Erythroblast (primary cell): ENCODE measurements at regions not wholly inside any gene's neighbourhood (a gene's known extent, or its start where the extent isn't known, plus 50 kb on each side); places are given as distances from the start of the nearest gene placed in this dataset.

ENCODE experiments used
- DNase-seq, 2 experiments: peaks; one replicate each; lab custom pipeline; 2025; lab: John Stamatoyannopoulos, UW
- GATA1 ChIP-seq: IDR thresholded peaks from 2 replicates; pipeline ENCODE4 v1.6.1; 2011; ENCODE audit warnings: low read depth, mild to moderate bottlenecking, control low read depth, low read length, moderate library complexity
- POLR2A ChIP-seq: IDR thresholded peaks from 2 replicates; pipeline ENCODE4 v1.6.1; 2011; ENCODE audit warnings: mild to moderate bottlenecking, low read length

- TF ChIP-seq POLR2A (no peak), GATA1 (no peak)
- no peak for DNase-seq
These were observed 120.7 kb upstream of the RIOK3 start for GRCh38 chr18:23332356-23332755.

DNA sequence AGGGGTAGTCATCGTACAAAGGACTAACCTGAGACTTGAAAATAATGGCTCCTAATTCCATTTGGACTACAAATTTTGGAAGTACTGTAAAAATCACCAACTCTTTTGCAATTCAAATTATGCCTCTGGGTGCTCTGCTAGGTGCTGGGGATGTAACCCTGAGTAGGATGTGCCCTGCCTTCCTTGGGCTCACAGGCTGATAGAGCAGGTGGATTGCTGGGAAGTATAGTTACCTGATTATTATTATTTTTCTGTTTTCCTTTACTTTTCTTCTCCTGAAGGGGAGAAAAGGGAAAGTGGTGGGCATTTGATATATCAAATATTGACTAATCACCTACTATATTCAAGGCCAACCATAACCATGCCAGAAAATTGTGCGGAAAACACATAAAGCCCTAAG, 119.3 kb upstream of the RIOK3 start:
- no peak for TF ChIP-seq GATA1
- TF ChIP-seq POLR2A = no peak

DNA sequence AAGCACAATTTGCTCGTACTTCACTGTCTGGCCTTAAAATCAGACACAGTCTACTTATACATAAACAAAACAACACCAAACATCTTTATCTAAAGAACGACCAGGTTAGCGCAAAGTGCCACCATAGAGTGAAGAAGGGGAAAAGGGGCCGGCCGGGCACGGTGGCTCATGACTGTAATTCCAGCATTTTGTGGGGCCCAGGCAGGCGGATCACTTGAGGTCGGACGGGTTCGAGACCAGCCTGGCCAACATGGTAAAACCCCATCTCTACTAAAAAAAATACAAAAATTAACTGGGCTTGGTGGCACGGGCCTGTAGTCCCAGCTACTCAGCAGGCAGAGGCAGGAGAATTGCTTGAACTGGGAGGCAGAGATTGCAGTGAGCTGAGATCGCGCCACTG, 118.5 kb upstream of the RIOK3 start:
- no peak for TF ChIP-seq POLR2A
- no peak for TF ChIP-seq GATA1

More for the DNA sequence above, 119.3 kb upstream of the RIOK3 start:
- no peak for DNase-seq

DNA sequence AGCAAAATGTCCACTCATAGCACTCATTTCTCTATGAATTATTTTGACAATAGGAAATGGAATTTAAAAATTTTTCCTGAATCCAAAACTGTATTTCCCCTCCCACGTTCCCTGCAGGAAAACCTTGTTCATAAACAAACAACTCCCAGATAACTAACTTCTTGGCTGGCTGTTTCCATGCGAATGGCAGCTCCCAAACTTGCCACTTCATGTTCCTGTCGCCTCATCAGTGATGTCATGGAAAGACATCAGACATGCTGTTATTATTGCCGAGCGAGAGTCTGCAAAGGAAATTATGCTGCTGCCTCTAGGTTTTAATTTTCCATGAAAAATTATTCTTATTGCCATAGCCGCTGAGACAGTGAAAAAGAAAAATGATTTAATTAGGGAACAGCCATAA, 117.0 kb upstream of the RIOK3 start:
- TF ChIP-seq POLR2A = no peak
- no peak for TF ChIP-seq GATA1
- DNase-seq = peak in 1 of 2 experiments; percentile 28

More for the DNA sequence above, 118.5 kb upstream of the RIOK3 start:
- no peak for DNase-seq

- DNase-seq = peak; percentile 34 to 40
- TF ChIP-seq POLR2A = no peak
- TF ChIP-seq GATA1 = no peak
These were observed 115.3 kb upstream of the RIOK3 start for GRCh38 chr18:23337599-23338444.

- TF ChIP-seq POLR2A = no peak
- no peak for TF ChIP-seq GATA1
- no peak for DNase-seq
These were observed 112.4 kb upstream of the RIOK3 start for GRCh38 chr18:23340661-23341060.

- no peak for DNase-seq
- TF ChIP-seq GATA1 (no peak), POLR2A (no peak)
These were observed 111.7 kb upstream of the RIOK3 start for GRCh38 chr18:23341383-23341782.

GRCh38 chr18:23341983-23342382, 111.1 kb upstream of the RIOK3 start:
- TF ChIP-seq POLR2A (no peak), GATA1 (no peak)

GRCh38 chr18:23342506-23342905, 110.6 kb upstream of the RIOK3 start:
- DNase-seq = no peak
- no peak for TF ChIP-seq POLR2A
- TF ChIP-seq GATA1 = no peak

More at GRCh38 chr18:23341983-23342382, 111.1 kb upstream of the RIOK3 start:
- DNase-seq = no peak

DNA sequence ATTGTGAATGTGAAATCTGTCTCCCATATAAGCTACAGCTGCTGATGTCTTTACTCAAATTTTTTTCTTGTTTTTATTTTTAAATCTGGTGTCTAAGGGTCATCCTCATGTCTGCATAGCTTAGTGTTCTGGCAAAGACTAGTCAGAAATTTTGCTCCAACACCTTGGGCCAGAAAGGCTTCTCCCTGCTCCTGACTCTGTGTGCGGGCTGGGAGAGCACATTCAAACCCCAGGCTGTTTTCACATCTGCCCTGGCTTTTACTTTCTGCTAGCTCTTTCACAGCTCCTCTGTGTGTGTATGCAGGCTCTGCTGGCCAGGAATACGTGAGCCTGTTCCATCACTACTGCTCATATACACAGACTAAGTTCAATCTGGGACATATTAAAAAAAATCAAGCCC, 102.9 kb upstream of the RIOK3 start:
- TF ChIP-seq POLR2A = no peak
- no peak for TF ChIP-seq GATA1
- no peak for DNase-seq

DNA sequence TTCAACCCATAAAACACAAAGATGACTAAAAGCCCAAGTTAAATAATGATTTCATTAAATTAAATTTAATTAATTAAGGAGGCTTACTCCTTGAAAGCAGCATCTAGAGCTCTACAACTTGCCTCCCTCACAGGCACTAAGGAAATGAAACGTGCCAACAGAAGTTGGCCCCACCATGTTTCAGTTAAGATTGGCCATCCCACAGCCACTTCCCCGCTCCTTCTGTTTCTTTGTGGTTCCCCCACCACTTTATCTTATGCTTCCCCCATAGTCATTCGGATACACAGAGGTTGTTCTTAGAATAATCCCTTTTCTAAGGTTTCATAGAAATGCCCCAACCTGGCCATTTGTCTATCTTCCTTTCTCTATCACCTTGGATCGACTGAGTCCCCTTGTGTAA, 101.6 kb upstream of the RIOK3 start:
- no peak for TF ChIP-seq POLR2A
- TF ChIP-seq GATA1 = no peak
- DNase-seq = no peak

DNA sequence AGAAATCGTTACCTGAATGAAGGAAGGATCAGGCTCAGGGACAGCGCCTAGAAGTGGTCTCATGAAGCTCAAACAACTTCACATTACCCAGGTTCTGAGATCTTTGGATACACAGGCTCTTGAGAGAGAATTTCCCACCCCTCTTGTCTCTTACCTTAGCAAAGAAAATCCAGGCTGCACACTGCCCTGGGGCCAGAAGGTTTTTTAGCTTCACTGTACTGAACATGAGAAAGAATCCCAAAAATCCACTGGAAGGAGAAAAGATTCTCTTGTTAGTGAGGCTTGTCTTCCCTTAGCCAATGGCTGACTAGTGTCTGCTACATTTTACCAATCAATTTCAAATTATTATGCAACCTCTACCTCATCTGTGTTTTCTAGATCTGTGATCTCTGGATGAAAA, 101.0 kb upstream of the RIOK3 start:
- TF ChIP-seq GATA1 (no peak), POLR2A (no peak)
- DNase-seq = no peak

DNA sequence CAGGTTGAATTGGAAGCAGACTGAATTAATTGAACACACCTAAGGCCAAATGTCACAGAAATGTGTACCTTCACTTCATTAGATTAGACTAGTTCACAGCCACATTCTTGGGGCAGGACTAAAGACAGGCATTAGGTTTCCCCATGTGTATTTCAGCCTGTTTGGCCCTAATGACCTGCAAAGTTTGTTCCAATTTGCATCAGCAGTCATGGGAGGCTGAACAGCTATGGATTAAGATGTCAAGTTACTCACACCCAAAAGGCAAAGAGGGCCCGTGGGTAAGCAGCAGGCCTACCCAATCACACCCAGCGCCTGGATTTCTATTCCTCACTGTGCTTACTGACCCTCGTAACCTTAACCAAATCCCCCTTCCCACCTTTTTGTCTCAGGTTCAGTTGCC, 99.6 kb upstream of the RIOK3 start:
- no peak for DNase-seq

GRCh38 chr18:23354625-23355024, 98.5 kb upstream of the RIOK3 start:
- TF ChIP-seq GATA1 = no peak
- TF ChIP-seq POLR2A = no peak
- DNase-seq = peak; percentile 34 to 77

More for the DNA sequence above, 99.6 kb upstream of the RIOK3 start:
- TF ChIP-seq POLR2A = no peak
- TF ChIP-seq GATA1 = no peak

GRCh38 chr18:23355206-23355605, 97.9 kb upstream of the RIOK3 start:
- TF ChIP-seq POLR2A (no peak), GATA1 (no peak)

More at GRCh38 chr18:23355206-23355605, 97.9 kb upstream of the RIOK3 start:
- DNase-seq = no peak
